Prostate gland (tissue), 2 donors: ENCODE measurements at regions not wholly inside any gene's neighbourhood (a gene's known extent, or its start where the extent isn't known, plus 50 kb on each side); places are given as distances from the start of the nearest gene placed in this dataset.

Source experiments
- DNase-seq: peaks from one replicate; pipeline ENCODE4 v3.0.0-alpha.2; 2019; ENCODE audit warnings: low spot score
- H3K27ac ChIP-seq, 2 donors: fragments of 200-600 bp; sonication (generic); 2 replicates each; pipeline ENCODE4 v1.5.1; 2017 to 2019
- H3K27me3 ChIP-seq: fragments of 200-600 bp; sonication (generic); replicated peaks from 2 replicates; pipeline ENCODE4 v1.5.1; 2019; ENCODE audit not compliant: insufficient read depth
- H3K36me3 ChIP-seq, 2 donors: fragments of 200-600 bp; sonication (generic); 1 replicate in 1 of 2; 2 replicates in 1 of 2; pipeline versions ENCODE4 v1.5.1 to v1.8.1; 2017 to 2019
- H3K4me1 ChIP-seq: fragments of 200-600 bp; sonication (generic); replicated peaks from 2 replicates; pipeline ENCODE4 v1.5.1; 2019
- H3K4me3 ChIP-seq, 2 donors: fragments of 200-600 bp; sonication (generic); 2 replicates each; pipeline ENCODE4 v1.5.1; 2017 to 2019
- H3K9me3 ChIP-seq: fragments of 200-600 bp; sonication (generic); 2 replicates; pipeline ENCODE4 v1.5.1; 2017
- CTCF ChIP-seq, 4 experiments: fragments of 200-600 bp in 2 of 4; fragments of 450-650 bp in 2 of 4; sonication (generic) in 2 of 4; IDR thresholded peaks; 1 replicate in 3 of 4; 2 replicates in 1 of 4; pipeline ENCODE4 v1.5.1; 2016 to 2019; ENCODE audit warnings: antibody characterized with exemption in 4 of 4, mild to moderate bottlenecking in 2 of 4, moderate library complexity in 2 of 4
- POLR2A ChIP-seq: fragments of 450-650 bp; IDR thresholded peaks from one replicate; pipeline ENCODE4 v1.6.1; 2016; ENCODE audit warnings: antibody characterized with exemption, mild to moderate bottlenecking
- POLR2AphosphoS5 ChIP-seq: sonication (generic); formaldehyde crosslinking; IDR thresholded peaks from one replicate; pipeline ENCODE4 v1.6.1; 2017; ENCODE audit warnings: antibody characterized with exemption
- WGBS: methylation state at CpG from one replicate; pipeline ENCODE4 v1.1.5; 2018; 5-methylcytosine and 5-hydroxymethylcytosine counted together
- intact Hi-C: fragments of 100-400 bp; cut with DNase I; formaldehyde crosslinking; loops from one replicate; pipeline ENCODE4 v1.14.2; 2022

DNA sequence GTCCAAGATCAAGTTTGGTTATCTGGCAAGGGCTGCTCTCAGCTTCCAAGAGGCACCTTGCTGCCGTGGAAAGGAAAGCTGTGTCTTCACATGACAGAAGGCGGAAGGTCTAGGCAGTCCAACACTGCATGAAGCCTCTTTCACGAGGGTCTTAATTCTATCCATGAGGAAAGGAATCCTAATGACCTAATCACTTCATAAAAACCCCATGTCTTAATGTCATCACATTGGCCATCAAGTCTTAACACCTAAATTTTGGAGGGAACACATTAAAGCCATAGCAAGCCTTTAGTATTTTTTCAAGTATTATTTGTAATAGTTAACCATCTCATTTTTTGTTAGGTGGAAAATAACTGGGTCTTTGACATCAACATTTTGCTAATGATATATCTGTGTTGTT lies 858.3 kb downstream of the FLRT2 start:
- H3K9me3 ChIP-seq: no peaks in the 10 kb centered on the region
- H3K27me3 ChIP-seq: no peaks in the 10 kb centered on the region
- intact Hi-C loops: no loop called here
- H3K4me1 ChIP-seq: no peaks in the 10 kb centered on the region
- TF ChIP-seq POLR2A (no peak), POLR2AphosphoS5 (no peak), CTCF (IDR thresholded peaks at IDR 0.05) (no peak)
- no peak overlapping the region for H3K27ac ChIP-seq
- no peaks in the 10 kb centered on the region for H3K36me3 ChIP-seq
- WGBS: 69% methylated on average over 3 of the region's 3 CpGs
- DNase-seq: no peak
- H3K4me3 ChIP-seq: no peak overlapping the region

DNA sequence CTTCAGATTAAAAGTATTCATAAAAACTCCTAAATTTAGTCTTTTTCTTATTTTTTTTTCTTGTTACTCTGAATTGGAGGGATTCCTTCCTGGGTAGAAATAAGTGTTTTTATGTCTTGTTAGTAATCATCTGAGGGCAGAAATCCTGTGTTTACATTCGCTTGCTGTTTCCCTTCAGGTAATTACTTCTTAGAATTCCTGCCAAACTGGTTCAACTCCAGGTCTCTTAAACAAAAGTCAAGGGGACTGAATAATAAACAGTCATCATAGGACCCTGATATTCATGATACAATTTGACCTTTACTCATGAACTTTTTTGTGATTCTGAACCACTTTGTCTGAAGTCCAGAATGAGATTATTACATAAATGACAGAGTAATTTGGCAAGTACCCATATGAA lies 843.9 kb downstream of the FLRT2 start:
- H3K27me3 ChIP-seq: no peaks in the 10 kb centered on the region
- H3K27ac ChIP-seq: no peak overlapping the region
- H3K4me3 ChIP-seq: no peak overlapping the region
- intact Hi-C loops: no loop called here
- no peak for TF ChIP-seq POLR2A
- H3K9me3 ChIP-seq: no peaks in the 10 kb centered on the region
- no peaks in the 10 kb centered on the region for H3K4me1 ChIP-seq
- 33% methylated on average over 1 of the region's 1 CpG for whole genome bisulfite sequencing
- no peak for DNase-seq
- H3K36me3 ChIP-seq: no peaks in the 10 kb centered on the region

- Histone ChIP-seq H3K27ac (no peak overlapping the region), H3K4me3 (no peak overlapping the region), H3K4me1 (no peaks in the 10 kb centered on the region), H3K27me3 (no peaks in the 10 kb centered on the region), H3K36me3 (no peaks in the 10 kb centered on the region), H3K9me3 (no peaks in the 10 kb centered on the region)
- WGBS: 100% methylated on average over 1 of the region's 1 CpG
- no peak for TF ChIP-seq POLR2AphosphoS5
- TF ChIP-seq CTCF (IDR thresholded peaks at IDR 0.05): no peak
- no peak for TF ChIP-seq POLR2A
- intact Hi-C loops: no loop called here
- no peak for DNase-seq
Measured at GRCh38 chr14:86372402-86372801, 842.5 kb downstream of the FLRT2 start.

DNA sequence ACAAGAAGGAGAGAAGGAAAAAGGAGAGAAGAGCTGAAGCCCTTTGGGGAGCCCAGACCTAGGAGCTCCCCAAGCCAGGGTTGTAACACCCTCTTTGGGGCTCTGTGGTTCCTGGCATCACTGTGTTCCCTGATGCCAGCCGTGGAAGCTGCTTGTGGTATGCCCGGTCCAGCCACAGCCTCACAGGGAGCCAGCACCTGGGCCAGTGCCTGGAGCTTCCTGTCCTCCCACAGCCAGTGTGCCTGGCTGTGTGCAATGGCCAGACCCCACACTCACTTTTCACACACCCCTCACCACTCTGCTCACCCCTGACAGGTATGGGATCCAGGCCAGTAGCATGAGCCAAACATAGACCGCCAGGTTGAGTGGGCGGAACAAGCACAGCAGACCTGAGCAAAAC lies 834.7 kb downstream of the FLRT2 start:
- Histone ChIP-seq H3K36me3 (no peaks in the 10 kb centered on the region), H3K4me1 (no peaks in the 10 kb centered on the region), H3K27ac (no peak overlapping the region), H3K27me3 (no peaks in the 10 kb centered on the region), H3K9me3 (no peaks in the 10 kb centered on the region), H3K4me3 (no peak overlapping the region)
- 77% methylated on average over 4 of the region's 4 CpGs for WGBS
- DNase-seq: no peak
- no peak for TF ChIP-seq CTCF (IDR thresholded peaks at IDR 0.05)
- TF ChIP-seq POLR2AphosphoS5: no peak
- no peak for TF ChIP-seq POLR2A
- intact Hi-C loops: no loop called here

DNA sequence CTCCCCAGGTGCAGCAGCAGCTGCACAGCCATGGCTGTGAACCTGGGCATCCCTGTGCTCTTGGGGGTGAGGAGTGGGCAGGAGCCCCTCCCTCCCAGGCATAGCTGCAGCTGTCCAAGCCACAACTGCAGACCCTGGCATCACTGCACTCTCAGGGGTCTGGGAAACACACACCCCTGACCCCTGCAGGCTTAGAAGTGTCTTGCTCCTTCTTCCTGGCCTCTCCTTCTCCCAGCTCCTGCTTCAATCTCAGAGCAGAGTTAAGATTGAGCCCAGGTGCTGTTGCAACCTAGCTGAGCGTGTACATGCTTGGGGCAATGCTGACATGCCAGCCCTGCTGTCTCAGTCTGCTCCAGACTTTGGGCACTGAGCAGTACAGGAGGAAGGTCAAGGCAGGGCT lies 833.6 kb downstream of the FLRT2 start:
- Histone ChIP-seq H3K4me3 (no peak overlapping the region), H3K36me3 (no peaks in the 10 kb centered on the region), H3K27ac (no peak overlapping the region), H3K27me3 (no peaks in the 10 kb centered on the region), H3K9me3 (no peaks in the 10 kb centered on the region), H3K4me1 (no peaks in the 10 kb centered on the region)
- intact Hi-C loops: no loop called here
- TF ChIP-seq POLR2A: no peak
- TF ChIP-seq POLR2AphosphoS5: no peak
- no peak for DNase-seq
- WGBS: 92% methylated on average over 1 of the region's 1 CpG

- no peaks in the 10 kb centered on the region for H3K9me3 ChIP-seq
- no peaks in the 10 kb centered on the region for H3K27me3 ChIP-seq
- TF ChIP-seq POLR2AphosphoS5 (no peak), POLR2A (no peak), CTCF (IDR thresholded peaks at IDR 0.05) (no peak)
- WGBS: 70% methylated on average over 4 of the region's 4 CpGs
- no peak overlapping the region for H3K27ac ChIP-seq
- intact Hi-C loops: no loop called here
- H3K4me3 ChIP-seq: no peak overlapping the region
- H3K36me3 ChIP-seq: no peaks in the 10 kb centered on the region
- no peak for DNase-seq
- H3K4me1 ChIP-seq: no peaks in the 10 kb centered on the region
Measured at GRCh38 chr14:86363047-86363446, 833.1 kb downstream of the FLRT2 start.
